ENCODE measurements at regions not wholly inside any gene's neighbourhood (a gene's known extent, or its start where the extent isn't known, plus 50 kb on each side); places are given as distances from the start of the nearest gene placed in this dataset.

GRCh38 chr4:74878323-74878722 lies 54.6 kb upstream of the PARM1 start:
- Histone ChIP-seq H3K36me3 (no peaks in the 10 kb centered on the region), H3K27me3 (no peaks in the 10 kb centered on the region), H3K27ac (no peak overlapping the region), H3K4me1 (no peaks in the 10 kb centered on the region), H3K9me3 (no peaks in the 10 kb centered on the region), H3K4me3 (no peak overlapping the region)
- TF ChIP-seq POLR2A (IDR thresholded peaks at IDR 0.05), result no peak
- TF ChIP-seq, protein P1, sequence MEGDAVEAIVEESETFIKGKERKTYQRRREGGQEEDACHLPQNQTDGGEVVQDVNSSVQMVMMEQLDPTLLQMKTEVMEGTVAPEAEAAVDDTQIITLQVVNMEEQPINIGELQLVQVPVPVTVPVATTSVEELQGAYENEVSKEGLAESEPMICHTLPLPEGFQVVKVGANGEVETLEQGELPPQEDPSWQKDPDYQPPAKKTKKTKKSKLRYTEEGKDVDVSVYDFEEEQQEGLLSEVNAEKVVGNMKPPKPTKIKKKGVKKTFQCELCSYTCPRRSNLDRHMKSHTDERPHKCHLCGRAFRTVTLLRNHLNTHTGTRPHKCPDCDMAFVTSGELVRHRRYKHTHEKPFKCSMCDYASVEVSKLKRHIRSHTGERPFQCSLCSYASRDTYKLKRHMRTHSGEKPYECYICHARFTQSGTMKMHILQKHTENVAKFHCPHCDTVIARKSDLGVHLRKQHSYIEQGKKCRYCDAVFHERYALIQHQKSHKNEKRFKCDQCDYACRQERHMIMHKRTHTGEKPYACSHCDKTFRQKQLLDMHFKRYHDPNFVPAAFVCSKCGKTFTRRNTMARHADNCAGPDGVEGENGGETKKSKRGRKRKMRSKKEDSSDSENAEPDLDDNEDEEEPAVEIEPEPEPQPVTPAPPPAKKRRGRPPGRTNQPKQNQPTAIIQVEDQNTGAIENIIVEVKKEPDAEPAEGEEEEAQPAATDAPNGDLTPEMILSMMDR (IDR thresholded peaks at IDR 0.05), result no peak
- intact Hi-C loops (cut with DNase I; ENCODE audit: low total_unique reads), result no loop called here
- DNase-seq, result no peak

GRCh38 chr4:74875451-74875850 lies 57.5 kb upstream of the PARM1 start:
- H3K9me3 ChIP-seq, result no peaks in the 10 kb centered on the region
- intact Hi-C loops (cut with DNase I; ENCODE audit: low total_unique reads), result no loop called here
- H3K36me3 ChIP-seq, result no peaks in the 10 kb centered on the region
- H3K4me3 ChIP-seq, result no peak overlapping the region
- DNase-seq, result no peak
- H3K27me3 ChIP-seq, result no peaks in the 10 kb centered on the region
- H3K27ac ChIP-seq, result no peak overlapping the region
- TF ChIP-seq, protein P1 (IDR thresholded peaks at IDR 0.05), result no peak
- TF ChIP-seq POLR2A (IDR thresholded peaks at IDR 0.05), result no peak
- H3K4me1 ChIP-seq, result no peaks in the 10 kb centered on the region

DNA sequence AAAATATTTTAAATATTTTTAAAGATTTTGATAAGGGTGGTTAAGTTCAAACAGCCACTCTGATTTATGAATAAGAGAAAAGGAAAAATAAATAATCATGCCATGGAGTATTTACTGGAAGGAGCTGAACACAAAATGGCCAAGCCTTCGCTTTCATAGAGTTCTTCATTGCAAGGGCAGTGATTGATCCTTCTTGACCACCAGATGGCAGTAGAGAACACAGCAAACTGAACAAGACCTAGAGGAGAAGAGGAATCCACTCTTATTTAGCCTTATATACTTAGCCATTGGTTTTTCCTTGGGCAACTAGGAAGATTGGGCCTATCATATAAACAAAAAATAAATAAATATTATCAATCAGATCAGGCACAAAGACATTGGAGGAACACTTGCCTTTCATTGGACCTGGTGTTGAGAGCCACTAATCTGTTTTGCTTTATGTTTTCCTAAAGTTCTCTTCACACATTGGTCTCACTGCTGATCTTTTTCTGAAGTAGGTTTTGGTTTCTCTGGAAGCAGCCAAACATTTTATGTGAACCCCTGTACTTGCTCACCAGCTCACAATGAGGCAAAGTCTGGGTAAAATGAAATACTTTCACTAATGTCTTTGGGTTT lies 58.1 kb upstream of the PARM1 start:
- Histone ChIP-seq H3K4me1 (no peaks in the 10 kb centered on the region), H3K36me3 (no peaks in the 10 kb centered on the region), H3K9me3 (no peaks in the 10 kb centered on the region), H3K4me3 (no peak overlapping the region), H3K27ac (no peak overlapping the region), H3K27me3 (no peaks in the 10 kb centered on the region)
- intact Hi-C loops (cut with DNase I; ENCODE audit: low total_unique reads), result no loop called here
- DNase-seq, result peak in 1 of 2 donors; percentile 24
- TF ChIP-seq POLR2A (IDR thresholded peaks at IDR 0.05), result no peak
- TF ChIP-seq, protein P1 (IDR thresholded peaks at IDR 0.05), result peak; percentile 67 to 84 (median 72)

GRCh38 chr4:74873545-74874301 lies 59.2 kb upstream of the PARM1 start:
- Histone ChIP-seq H3K4me1 (no peaks in the 10 kb centered on the region), H3K4me3 (no peak overlapping the region), H3K27ac (peak overlapping the region in 1 of 2 donors; percentile 4), H3K27me3 (no peaks in the 10 kb centered on the region), H3K9me3 (no peaks in the 10 kb centered on the region), H3K36me3 (no peaks in the 10 kb centered on the region)
- intact Hi-C loops (cut with DNase I; ENCODE audit: low total_unique reads), result no loop called here
- TF ChIP-seq, protein P1 (IDR thresholded peaks at IDR 0.05), result no peak
- no peak for TF ChIP-seq POLR2A (IDR thresholded peaks at IDR 0.05)
- DNase-seq, result no peak

GRCh38 chr4:74858921-74859562 lies 64.7 kb upstream of the BTC start:
- Histone ChIP-seq H3K27ac (no peak overlapping the region), H3K36me3 (no peaks in the 10 kb centered on the region), H3K27me3 (no peaks in the 10 kb centered on the region), H3K9me3 (no peaks in the 10 kb centered on the region), H3K4me3 (no peak overlapping the region), H3K4me1 (no peaks in the 10 kb centered on the region)
- no peak for DNase-seq
- intact Hi-C loops (cut with DNase I; ENCODE audit: low total_unique reads), result no loop called here
- TF ChIP-seq POLR2A (IDR thresholded peaks at IDR 0.05), result no peak
- TF ChIP-seq, protein P1 (IDR thresholded peaks at IDR 0.05), result no peak

Measured in uterus (tissue), 3 donors.